Body of pancreas (tissue), 4 donors: ENCODE measurements at regions not wholly inside any gene's neighbourhood (a gene's known extent, or its start where the extent isn't known, plus 50 kb on each side); places are given as distances from the start of the nearest gene placed in this dataset.

ENCODE experiments used
- ATAC-seq: fragments of 150-250 bp; one replicate; pipeline ENCODE4 v1.9.1; 2016
- DNase-seq, 4 donors: peaks; one replicate each; pipeline ENCODE4 v3.0.0-alpha.2; 2019
- H3K27ac ChIP-seq, 4 donors: fragments of 200-600 bp; sonication (generic); 1 replicate in 3 of 4; 2 replicates in 1 of 4; pipeline versions ENCODE4 v1.5.1 to v1.6.1; 2016 to 2019; ENCODE audit warnings: mild to moderate bottlenecking in 1 of 4, mixed read lengths in 1 of 4, moderate library complexity in 1 of 4
- H3K27me3 ChIP-seq, 2 donors: fragments of 200-600 bp; sonication (generic); one replicate each; pipeline ENCODE4 v1.6.0; 2016; ENCODE audit warnings: mild to moderate bottlenecking in 1 of 2
- H3K36me3 ChIP-seq, 2 donors: fragments of 200-600 bp; sonication (generic); replicated peaks in 1 of 2; 2 replicates each; pipeline ENCODE4 v1.5.1; 2016; ENCODE audit warnings: low read depth in 2 of 2; ENCODE audit not compliant: insufficient read depth in 1 of 2
- H3K4me1 ChIP-seq: fragments of 200-600 bp; sonication (generic); one replicate; pipeline ENCODE4 v1.6.0; 2016
- H3K4me3 ChIP-seq, 2 donors: fragments of 200-600 bp; sonication (generic); 1 replicate in 1 of 2; 2 replicates in 1 of 2; pipeline ENCODE4 v1.5.1; 2016 to 2019
- H3K9me3 ChIP-seq, 3 donors: fragments of 200-600 bp; sonication (generic); 1 replicate in 2 of 3; 2 replicates in 1 of 3; pipeline ENCODE4 v1.5.1; 2016
- CTCF ChIP-seq, 7 experiments: fragments of 450-650 bp in 4 of 7; fragments of 200-600 bp in 3 of 7; sonication (generic) in 3 of 7; IDR thresholded peaks; one replicate each; pipeline ENCODE4 v1.5.1; 2016 to 2019; ENCODE audit warnings: antibody characterized with exemption in 7 of 7
- POLR2A ChIP-seq, 3 donors: fragments of 450-650 bp; IDR thresholded peaks; one replicate each; pipeline ENCODE4 v1.6.1; 2016; ENCODE audit warnings: antibody characterized with exemption in 3 of 3, mild to moderate bottlenecking in 2 of 3
- whole genome bisulfite sequencing, 2 donors: methylation state at CpG; one replicate each; pipeline ENCODE4 v1.1.5; 2017; 5-methylcytosine and 5-hydroxymethylcytosine counted together
- intact Hi-C: fragments of 100-400 bp; cut with DNase I; formaldehyde crosslinking; loops from one replicate; pipeline ENCODE4 v1.15.1; 2023

GRCh38 chr4:3352941-3353594, 60.2 kb downstream of the RGS12 start:
- no peak for TF ChIP-seq CTCF (IDR thresholded peaks at IDR 0.05)
- no peak for TF ChIP-seq POLR2A (IDR thresholded peaks at IDR 0.05)
- Histone ChIP-seq H3K4me3 (no peak overlapping the region), H3K4me1 (peaks cover 16% of the 10 kb centered on the region), H3K9me3 (no peaks in the 10 kb centered on the region), H3K27ac (no peak overlapping the region), H3K27me3 (no peaks in the 10 kb centered on the region), H3K36me3 (no peaks in the 10 kb centered on the region)
- ATAC-seq (no peak), DNase-seq (no peak)
- intact Hi-C loops: no loop called here
- 98% methylated on average over 14 of the region's 14 CpGs for WGBS, 2 donors

GRCh38 chr4:3353752-3354454, 61.1 kb downstream of the RGS12 start:
- ATAC-seq (no peak), DNase-seq (no peak)
- intact Hi-C loops: no loop called here
- Histone ChIP-seq H3K27me3 (no peaks in the 10 kb centered on the region), H3K4me3 (no peak overlapping the region), H3K9me3 (no peaks in the 10 kb centered on the region), H3K36me3 (no peaks in the 10 kb centered on the region), H3K4me1 (peaks cover 8% of the 10 kb centered on the region), H3K27ac (no peak overlapping the region)
- TF ChIP-seq CTCF (IDR thresholded peaks at IDR 0.05) (no peak), POLR2A (IDR thresholded peaks at IDR 0.05) (no peak)
- 91 to 92% methylated on average over 4 of the region's 4 CpGs for WGBS, 2 donors

GRCh38 chr4:3354455-3354811, 61.6 kb downstream of the RGS12 start:
- no peak for TF ChIP-seq POLR2A (IDR thresholded peaks at IDR 0.05)
- TF ChIP-seq CTCF (IDR thresholded peaks at IDR 0.05): no peak
- DNase-seq: no peak
- H3K4me1 ChIP-seq: peaks cover 7% of the 10 kb centered on the region
- no peaks in the 10 kb centered on the region for H3K27me3 ChIP-seq
- no peak overlapping the region for H3K4me3 ChIP-seq
- intact Hi-C loops: no loop called here
- WGBS, 2 donors: 32 to 61% methylated on average over 4 of the region's 4 CpGs
- no peak overlapping the region for H3K27ac ChIP-seq
- H3K9me3 ChIP-seq: no peaks in the 10 kb centered on the region
- ATAC-seq: no peak
- no peaks in the 10 kb centered on the region for H3K36me3 ChIP-seq

GRCh38 chr4:3355266-3355748, 62.5 kb downstream of the RGS12 start:
- no peak for TF ChIP-seq CTCF (IDR thresholded peaks at IDR 0.05)
- no peak for TF ChIP-seq POLR2A (IDR thresholded peaks at IDR 0.05)
- Histone ChIP-seq H3K27me3 (no peaks in the 10 kb centered on the region), H3K4me3 (no peak overlapping the region), H3K36me3 (no peaks in the 10 kb centered on the region), H3K27ac (no peak overlapping the region), H3K9me3 (no peaks in the 10 kb centered on the region), H3K4me1 (peaks cover 7% of the 10 kb centered on the region)
- intact Hi-C loops: no loop called here
- ATAC-seq (no peak), DNase-seq (no peak)
- WGBS, 2 donors: 77 to 82% methylated on average over 8 of the region's 8 CpGs
